IMR-90 (cell line): ENCODE measurements at regions not wholly inside any gene's neighbourhood (a gene's known extent, or its start where the extent isn't known, plus 50 kb on each side); places are given as distances from the start of the nearest gene placed in this dataset.

Experiments
- CEBPB ChIP-seq: IDR thresholded peaks from 2 replicates; pipeline ENCODE4 v1.6.1; 2012; ENCODE audit warnings: low read depth, low read length, improper control_type of control experiment
- CHD1 ChIP-seq: IDR thresholded peaks from 2 replicates; pipeline ENCODE4 v1.6.1; 2012; ENCODE audit warnings: low read depth, low read length, improper control_type of control experiment
- FOS ChIP-seq: fragments of 150-350 bp; IDR thresholded peaks from 2 replicates; pipeline ENCODE4 v1.6.1; 2016; ENCODE audit warnings: low read depth, low read length
- MAFK ChIP-seq: IDR thresholded peaks from 2 replicates; pipeline ENCODE4 v1.6.1; 2012; ENCODE audit warnings: low read depth, low read length, improper control_type of control experiment
- MXI1 ChIP-seq: IDR thresholded peaks from 2 replicates; pipeline ENCODE4 v1.6.1; 2012; ENCODE audit warnings: low read depth, mild to moderate bottlenecking, low read length, moderate library complexity, borderline replicate concordance
- NFE2L2 ChIP-seq: fragments of 150-350 bp; IDR thresholded peaks from 2 replicates; pipeline ENCODE4 v1.6.1; 2016; ENCODE audit warnings: low read depth, mild to moderate bottlenecking, low read length
- POLR2A ChIP-seq: IDR thresholded peaks from 2 replicates; pipeline ENCODE4 v1.6.1; 2012; ENCODE audit warnings: mild to moderate bottlenecking, low read depth, low read length
- RCOR1 ChIP-seq: IDR thresholded peaks from 2 replicates; pipeline ENCODE4 v1.6.1; 2012; ENCODE audit warnings: mild to moderate bottlenecking, low read length, improper control_type of control experiment; ENCODE audit not compliant: insufficient replicate concordance
- RFX5 ChIP-seq: IDR thresholded peaks from 2 replicates; pipeline ENCODE4 v1.8.0; 2012; ENCODE audit warnings: low read depth, mild to moderate bottlenecking, low read length, moderate library complexity
- SMC3 ChIP-seq: fragments of 150-350 bp; IDR thresholded peaks from 2 replicates; pipeline ENCODE4 v1.6.1; 2016; ENCODE audit warnings: low read depth, mild to moderate bottlenecking, antibody characterized with exemption, low read length, moderate library complexity
- TF ChIP-seq, protein P1 (sequence below): conservative IDR thresholded peaks from 2 replicates; pipeline ENCODE4 v1.5.1; 2012; ENCODE audit warnings: mild to moderate bottlenecking, low read depth, low read length, improper control_type of control experiment
- TF ChIP-seq, protein P2 (sequence below): fragments of 150-350 bp; IDR thresholded peaks from 2 replicates; pipeline ENCODE4 v1.6.1; 2017; ENCODE audit warnings: mild to moderate bottlenecking, antibody characterized with exemption, low read length, low read depth

- TF ChIP-seq POLR2A (no peak), RFX5 (no peak), CEBPB (no peak), MXI1 (no peak), RCOR1 (no peak), MAFK (no peak), SMC3 (no peak), CHD1 (no peak), FOS (no peak), NFE2L2 (no peak)
- TF ChIP-seq, protein P1, sequence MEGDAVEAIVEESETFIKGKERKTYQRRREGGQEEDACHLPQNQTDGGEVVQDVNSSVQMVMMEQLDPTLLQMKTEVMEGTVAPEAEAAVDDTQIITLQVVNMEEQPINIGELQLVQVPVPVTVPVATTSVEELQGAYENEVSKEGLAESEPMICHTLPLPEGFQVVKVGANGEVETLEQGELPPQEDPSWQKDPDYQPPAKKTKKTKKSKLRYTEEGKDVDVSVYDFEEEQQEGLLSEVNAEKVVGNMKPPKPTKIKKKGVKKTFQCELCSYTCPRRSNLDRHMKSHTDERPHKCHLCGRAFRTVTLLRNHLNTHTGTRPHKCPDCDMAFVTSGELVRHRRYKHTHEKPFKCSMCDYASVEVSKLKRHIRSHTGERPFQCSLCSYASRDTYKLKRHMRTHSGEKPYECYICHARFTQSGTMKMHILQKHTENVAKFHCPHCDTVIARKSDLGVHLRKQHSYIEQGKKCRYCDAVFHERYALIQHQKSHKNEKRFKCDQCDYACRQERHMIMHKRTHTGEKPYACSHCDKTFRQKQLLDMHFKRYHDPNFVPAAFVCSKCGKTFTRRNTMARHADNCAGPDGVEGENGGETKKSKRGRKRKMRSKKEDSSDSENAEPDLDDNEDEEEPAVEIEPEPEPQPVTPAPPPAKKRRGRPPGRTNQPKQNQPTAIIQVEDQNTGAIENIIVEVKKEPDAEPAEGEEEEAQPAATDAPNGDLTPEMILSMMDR, result no peak
- TF ChIP-seq, protein P2, sequence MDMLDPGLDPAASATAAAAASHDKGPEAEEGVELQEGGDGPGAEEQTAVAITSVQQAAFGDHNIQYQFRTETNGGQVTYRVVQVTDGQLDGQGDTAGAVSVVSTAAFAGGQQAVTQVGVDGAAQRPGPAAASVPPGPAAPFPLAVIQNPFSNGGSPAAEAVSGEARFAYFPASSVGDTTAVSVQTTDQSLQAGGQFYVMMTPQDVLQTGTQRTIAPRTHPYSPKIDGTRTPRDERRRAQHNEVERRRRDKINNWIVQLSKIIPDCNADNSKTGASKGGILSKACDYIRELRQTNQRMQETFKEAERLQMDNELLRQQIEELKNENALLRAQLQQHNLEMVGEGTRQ, result no peak
Measured at GRCh38 chr20:48214601-48215000, 429.3 kb upstream of the SULF2 start.
